IPS DF 6.9 (cell line): ENCODE measurements at regions not wholly inside any gene's neighbourhood (a gene's known extent, or its start where the extent isn't known, plus 50 kb on each side); places are given as distances from the start of the nearest gene placed in this dataset.
A peak's percentile ranks its signal among the peaks of the same experiment; 100 is the strongest.

ENCODE experiments used
- DNase-seq: peaks from one replicate; pipeline ENCODE4 v3.0.0-alpha.2; 2013; ENCODE audit warnings: low read depth, low spot score
- H3K27ac ChIP-seq: one replicate; pipeline ENCODE4 v1.5.1; 2013; ENCODE audit warnings: low read length, control low read depth
- H3K27me3 ChIP-seq: 2 replicates; pipeline ENCODE4 v1.6.1; 2013; ENCODE audit warnings: mild to moderate bottlenecking, low read length; ENCODE audit not compliant: control insufficient read depth, insufficient read depth
- H3K36me3 ChIP-seq: 2 replicates; pipeline ENCODE4 v1.6.1; 2013; ENCODE audit warnings: low read length; ENCODE audit not compliant: control insufficient read depth, insufficient read depth
- H3K4me1 ChIP-seq: 2 replicates; pipeline ENCODE4 v1.6.1; 2013; ENCODE audit warnings: low read length; ENCODE audit not compliant: control insufficient read depth, insufficient read depth
- H3K4me3 ChIP-seq: 2 replicates; pipeline ENCODE4 v1.5.1; 2013; ENCODE audit warnings: mild to moderate bottlenecking, low read length
- H3K9me3 ChIP-seq: 2 replicates; pipeline ENCODE4 v1.6.1; 2013; ENCODE audit warnings: low read length, inconsistent platforms; ENCODE audit not compliant: control insufficient read depth, insufficient read depth
- WGBS: extraction: QIAGEN DNeasy Blood & Tissue Kit; methylation state at CpG from one replicate; pipeline ENCODE4 v1.1.7; 2013; ENCODE audit warnings: mixed read lengths, missing lambda C conversion rate; ENCODE audit not compliant: insufficient read length, insufficient coverage; 5-methylcytosine and 5-hydroxymethylcytosine counted together

- Histone ChIP-seq H3K27me3 (no peaks in the 10 kb centered on the region), H3K27ac (no peak overlapping the region), H3K4me1 (no peaks in the 10 kb centered on the region), H3K4me3 (no peak overlapping the region), H3K36me3 (no peaks in the 10 kb centered on the region), H3K9me3 (no peaks in the 10 kb centered on the region)
- WGBS = no CpG with 5 or more reads among the region's 2 CpGs
- DNase-seq = no peak
Measured at GRCh38 chr14:26765768-26766520, 168.1 kb upstream of the NOVA1 start.

DNA sequence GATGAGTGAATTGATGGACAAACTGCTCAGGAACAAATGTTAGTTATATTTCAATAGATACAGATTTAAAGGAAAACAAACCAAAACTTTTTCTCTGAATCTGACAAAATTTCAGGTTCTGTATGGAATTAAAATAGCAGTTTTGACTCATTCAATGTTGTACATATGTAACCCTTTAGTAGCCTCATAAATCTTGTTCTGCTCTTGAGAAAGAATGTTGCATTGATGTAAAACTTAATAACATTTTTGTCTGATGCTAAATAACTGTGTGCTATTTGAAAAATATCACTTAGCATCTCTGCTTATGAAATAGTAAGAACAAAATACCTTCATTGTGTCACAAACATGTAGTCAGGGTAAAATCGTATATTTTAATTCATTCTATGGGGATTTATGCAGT lies 168.9 kb upstream of the NOVA1 start:
- no peak for DNase-seq
- H3K36me3 ChIP-seq = no peaks in the 10 kb centered on the region
- no peaks in the 10 kb centered on the region for H3K4me1 ChIP-seq
- no peak overlapping the region for H3K4me3 ChIP-seq
- H3K27me3 ChIP-seq = no peaks in the 10 kb centered on the region
- WGBS = no CpG with 5 or more reads among the region's 1 CpG
- no peak overlapping the region for H3K27ac ChIP-seq
- no peaks in the 10 kb centered on the region for H3K9me3 ChIP-seq

DNA sequence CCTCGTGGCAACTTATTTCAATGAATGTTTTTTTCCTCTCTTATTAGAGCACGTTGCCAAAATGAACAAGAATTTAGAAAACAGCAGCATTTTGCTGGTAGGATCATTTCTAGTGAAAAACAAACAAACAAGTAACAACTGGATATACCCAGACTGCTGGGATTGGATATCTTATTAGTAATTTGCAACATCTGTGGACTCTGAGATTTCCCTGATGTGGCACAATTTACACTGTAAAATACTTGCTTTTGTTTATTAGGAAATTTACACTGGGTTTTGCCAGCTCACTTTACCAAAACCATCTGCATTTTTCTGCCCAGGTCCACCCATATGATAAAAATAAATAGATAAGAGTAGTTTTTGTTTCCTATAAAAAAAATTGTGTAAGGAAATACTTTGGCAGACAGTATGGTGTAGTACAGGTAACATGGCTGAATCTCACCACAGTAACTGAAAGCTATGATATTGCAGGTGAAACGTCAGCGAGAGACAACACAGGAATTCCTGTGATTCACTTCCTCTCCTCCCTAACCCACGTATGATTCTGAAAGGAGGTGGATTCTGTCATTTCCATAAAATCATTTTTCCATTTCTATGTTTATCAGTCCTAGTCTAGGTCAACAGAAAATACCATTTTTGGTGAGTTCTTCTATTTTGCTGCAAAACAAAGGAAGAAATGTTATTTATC lies 176.2 kb upstream of the NOVA1 start:
- Histone ChIP-seq H3K27me3 (no peaks in the 10 kb centered on the region), H3K36me3 (no peaks in the 10 kb centered on the region), H3K4me3 (no peak overlapping the region), H3K27ac (no peak overlapping the region), H3K9me3 (no peaks in the 10 kb centered on the region), H3K4me1 (0 out of 2 replicates have a peak, but pooled peaks cover 1% of the 10 kb centered on the region)
- no peak for DNase-seq
- WGBS = no CpG with 5 or more reads among the region's 5 CpGs

- no peaks in the 10 kb centered on the region for H3K36me3 ChIP-seq
- WGBS = no CpG with 5 or more reads among the region's 5 CpGs
- H3K4me1 ChIP-seq = 0 out of 2 replicates have a peak, but pooled peaks cover 1% of the 10 kb centered on the region
- no peaks in the 10 kb centered on the region for H3K27me3 ChIP-seq
- no peak for DNase-seq
- H3K4me3 ChIP-seq = no peak overlapping the region
- no peak overlapping the region for H3K27ac ChIP-seq
- H3K9me3 ChIP-seq = no peaks in the 10 kb centered on the region
Measured at GRCh38 chr14:26775765-26776563, 178.1 kb upstream of the NOVA1 start.

GRCh38 chr14:26791117-26791806 lies 193.4 kb upstream of the NOVA1 start:
- H3K4me3 ChIP-seq = no peak overlapping the region
- no peaks in the 10 kb centered on the region; the same call in 1 of the 2 replicates for H3K36me3 ChIP-seq
- H3K27ac ChIP-seq = no peak overlapping the region
- peak; percentile 20 for DNase-seq
- no CpG with 5 or more reads among the region's 4 CpGs for WGBS
- no peaks in the 10 kb centered on the region for H3K9me3 ChIP-seq
- peaks cover 2% of the 10 kb centered on the region; the same call in 1 of the 2 replicates for H3K4me1 ChIP-seq
- H3K27me3 ChIP-seq = no peaks in the 10 kb centered on the region

DNA sequence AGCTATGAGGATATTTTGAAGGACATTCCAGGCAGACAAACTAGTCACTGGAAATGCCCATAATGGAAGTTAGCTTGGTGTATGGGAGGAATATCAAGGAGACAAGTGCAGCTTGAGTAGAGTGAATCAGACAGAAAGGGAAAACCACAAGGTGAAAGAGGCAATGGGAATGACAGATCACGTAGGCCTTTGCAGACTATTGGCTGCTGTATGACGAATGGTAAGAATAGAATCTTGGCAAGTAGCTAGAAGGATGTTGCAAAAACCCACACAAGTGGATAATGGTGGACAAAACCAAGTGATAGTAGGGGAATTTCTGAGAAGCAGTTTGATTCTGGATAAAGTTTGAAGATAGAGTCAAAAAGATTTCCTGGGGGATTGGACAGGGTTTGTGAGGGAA lies 196.9 kb upstream of the NOVA1 start:
- Histone ChIP-seq H3K9me3 (no peaks in the 10 kb centered on the region), H3K36me3 (no peaks in the 10 kb centered on the region), H3K4me3 (no peak overlapping the region), H3K27me3 (no peaks in the 10 kb centered on the region), H3K4me1 (peaks cover 2% of the 10 kb centered on the region; the same call in 1 of the 2 replicates), H3K27ac (no peak overlapping the region)
- DNase-seq = no peak
- WGBS = no CpG with 5 or more reads among the region's 2 CpGs

DNA sequence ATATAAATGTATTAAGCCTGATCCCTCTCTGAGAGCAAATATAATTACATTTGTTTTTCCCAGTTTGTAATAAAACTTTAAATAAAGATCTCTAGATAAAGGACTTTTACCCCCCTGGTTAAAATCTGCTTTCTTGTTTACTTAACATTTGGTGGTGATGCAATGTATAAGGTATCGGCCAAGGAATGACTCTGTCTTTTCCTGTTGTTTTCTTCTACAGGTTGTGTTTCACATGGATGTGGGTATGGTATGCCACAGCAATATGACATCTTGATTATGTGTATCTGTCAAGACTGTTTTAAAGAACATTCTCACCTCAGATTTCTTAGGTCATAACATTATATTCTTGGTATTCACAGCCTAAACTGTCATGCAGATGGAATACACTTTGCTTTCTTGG lies 210.6 kb upstream of the NOVA1 start:
- Histone ChIP-seq H3K27me3 (no peaks in the 10 kb centered on the region), H3K4me3 (no peak overlapping the region), H3K27ac (no peak overlapping the region), H3K4me1 (no peaks in the 10 kb centered on the region), H3K9me3 (no peaks in the 10 kb centered on the region), H3K36me3 (no peaks in the 10 kb centered on the region)
- DNase-seq = no peak
- no CpG with 5 or more reads among the region's 1 CpG for WGBS

- no peak for DNase-seq
- Histone ChIP-seq H3K4me1 (no peaks in the 10 kb centered on the region), H3K27ac (no peak overlapping the region), H3K27me3 (no peaks in the 10 kb centered on the region), H3K4me3 (no peak overlapping the region), H3K9me3 (no peaks in the 10 kb centered on the region), H3K36me3 (no peaks in the 10 kb centered on the region)
Measured at GRCh38 chr14:26810631-26811030, 212.8 kb upstream of the NOVA1 start.

DNA sequence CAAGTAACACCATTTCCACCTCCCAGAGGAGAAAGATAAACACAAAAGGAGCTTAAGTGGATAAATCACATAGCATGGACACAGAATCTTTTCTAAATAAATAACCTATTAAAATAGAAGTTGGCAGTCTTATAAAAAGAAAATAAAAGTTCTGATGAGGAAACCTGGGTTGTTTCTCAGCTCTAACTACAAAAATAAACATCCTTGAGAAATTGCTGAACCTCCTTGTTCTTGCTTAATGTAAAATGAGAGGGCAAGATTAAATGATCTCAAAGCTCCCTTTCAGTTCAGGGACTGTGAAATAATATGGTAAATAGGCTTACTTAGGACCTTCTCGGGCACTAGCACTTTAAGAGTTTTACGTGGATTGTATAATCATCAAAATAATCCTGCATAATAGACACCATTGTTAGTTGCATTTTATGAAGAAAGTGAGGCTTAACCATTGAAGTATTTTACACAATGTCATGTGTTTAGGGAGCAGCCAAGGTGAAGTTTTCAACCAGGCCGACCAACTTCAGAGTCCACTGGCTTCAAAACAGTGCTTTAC lies 214.0 kb upstream of the NOVA1 start:
- no peaks in the 10 kb centered on the region for H3K9me3 ChIP-seq
- WGBS = no CpG with 5 or more reads among the region's 3 CpGs

GRCh38 chr14:26820138-26820537 lies 222.3 kb upstream of the NOVA1 start:
- Histone ChIP-seq H3K4me1 (no peaks in the 10 kb centered on the region), H3K27me3 (no peaks in the 10 kb centered on the region), H3K36me3 (no peaks in the 10 kb centered on the region), H3K9me3 (no peaks in the 10 kb centered on the region), H3K27ac (no peak overlapping the region), H3K4me3 (no peak overlapping the region)
- no CpG with 5 or more reads among the region's 1 CpG for WGBS
- DNase-seq = no peak

More for the DNA sequence above, 214.0 kb upstream of the NOVA1 start:
- H3K4me3 ChIP-seq = no peak overlapping the region
- H3K27me3 ChIP-seq = no peaks in the 10 kb centered on the region
- no peaks in the 10 kb centered on the region for H3K36me3 ChIP-seq
- H3K4me1 ChIP-seq = no peaks in the 10 kb centered on the region
- no peak for DNase-seq
- no peak overlapping the region for H3K27ac ChIP-seq
